GM19468 (cell line): ENCODE measurements at regions not wholly inside any gene's neighbourhood (a gene's known extent, or its start where the extent isn't known, plus 50 kb on each side); places are given as distances from the start of the nearest gene placed in this dataset.
A peak's percentile ranks its signal among the peaks of the same experiment; 100 is the strongest.

Experiments used
- ATAC-seq: cut with Tn5 transposase; IDR thresholded peaks from one replicate; pipeline ENCODE4 v1.9.1; 2021; ENCODE audit warnings: mild to moderate bottlenecking, moderate library complexity, moderate number of reproducible peaks; ENCODE audit not compliant: unreplicated experiment; ENCODE audit errors: extremely low read depth

- no peak for ATAC-seq
Measured at GRCh38 chr5:155934964-155935363, 392.0 kb upstream of the SGCD start.

DNA sequence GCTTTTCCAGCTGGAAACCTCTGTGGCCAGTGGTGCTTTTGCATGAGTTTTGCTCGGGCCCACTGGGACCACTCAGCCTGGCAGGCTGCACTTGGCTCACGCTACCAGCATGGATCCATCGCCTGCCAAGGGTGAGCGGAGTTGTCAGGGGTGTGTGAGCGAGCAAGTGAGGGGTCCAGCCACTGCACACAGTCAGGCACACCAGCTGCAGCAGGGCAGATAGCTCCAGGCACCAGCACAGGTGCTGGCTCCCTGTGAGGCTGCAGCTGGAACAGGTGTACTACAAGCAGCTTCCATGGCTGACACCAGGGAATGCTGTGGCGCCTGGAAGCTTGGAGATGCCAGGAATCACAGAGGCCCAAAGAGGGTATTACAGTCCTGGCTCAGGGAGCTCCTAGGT, 391.2 kb upstream of the SGCD start:
- ATAC-seq, result no peak

DNA sequence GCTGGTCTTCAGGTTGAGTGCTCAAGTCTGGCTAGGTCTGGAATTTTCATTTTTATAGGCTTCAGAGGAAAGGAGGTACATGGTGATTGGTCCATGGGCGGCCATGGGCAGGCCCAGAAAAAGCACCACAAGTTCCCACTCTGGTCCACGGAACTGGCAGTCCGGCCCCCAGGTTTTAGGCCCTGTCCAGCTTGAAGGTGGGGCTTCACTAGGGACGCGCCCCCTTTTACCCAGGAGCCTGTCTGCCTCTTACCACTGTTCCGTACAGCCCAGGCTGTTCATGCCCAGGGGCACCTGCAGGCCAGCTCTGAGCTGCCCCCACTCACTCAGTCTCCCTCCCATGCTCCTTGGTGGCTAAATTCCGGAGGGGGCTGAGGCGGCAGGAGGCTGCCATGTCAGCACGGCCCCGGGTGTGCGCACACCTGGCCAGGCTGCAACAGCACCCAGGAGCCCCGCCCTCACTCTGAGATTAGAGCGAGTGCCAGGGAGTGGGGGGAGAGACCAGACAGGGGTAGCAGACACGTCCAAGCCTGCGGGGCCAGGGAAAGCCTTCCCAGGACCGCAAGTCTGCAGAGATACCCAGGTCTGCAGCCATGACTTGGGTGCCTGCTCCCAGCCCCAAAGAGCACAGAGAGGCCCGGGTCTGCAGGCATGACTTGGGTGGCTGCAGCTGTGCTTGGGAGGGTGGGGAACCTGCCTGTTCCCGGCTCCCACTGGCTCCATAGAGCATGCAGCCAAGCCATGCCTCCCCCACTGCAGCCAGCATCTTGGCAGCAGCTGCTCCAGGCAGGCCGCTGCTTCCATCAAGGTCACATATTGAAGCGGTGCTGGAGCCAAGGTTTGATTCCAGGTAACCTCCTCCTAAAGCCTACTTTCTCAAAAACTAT, 390.2 kb upstream of the SGCD start:
- ATAC-seq, result no peak

GRCh38 chr5:155938051-155938450, 388.9 kb upstream of the SGCD start:
- no peak for ATAC-seq

DNA sequence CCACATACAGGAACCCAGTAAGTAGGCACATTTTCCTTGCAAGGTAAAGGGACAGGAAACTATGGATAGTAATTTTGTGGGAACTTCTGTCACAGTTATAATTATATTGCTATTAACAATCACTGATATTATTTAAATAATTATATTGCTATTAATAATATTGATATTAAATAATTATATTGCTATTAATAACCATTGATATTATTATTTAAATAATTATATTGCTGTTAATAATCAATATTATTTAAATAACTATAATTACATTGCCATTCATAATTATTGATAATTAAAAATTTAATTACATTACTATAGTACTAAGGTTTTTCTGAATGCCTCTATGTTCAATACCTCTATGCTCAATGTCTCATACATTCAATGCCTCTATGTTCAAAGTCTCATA, 385.6 kb upstream of the SGCD start:
- ATAC-seq, result no peak

GRCh38 chr5:155943516-155944407, 383.2 kb upstream of the SGCD start:
- peak; percentile 73 for ATAC-seq

DNA sequence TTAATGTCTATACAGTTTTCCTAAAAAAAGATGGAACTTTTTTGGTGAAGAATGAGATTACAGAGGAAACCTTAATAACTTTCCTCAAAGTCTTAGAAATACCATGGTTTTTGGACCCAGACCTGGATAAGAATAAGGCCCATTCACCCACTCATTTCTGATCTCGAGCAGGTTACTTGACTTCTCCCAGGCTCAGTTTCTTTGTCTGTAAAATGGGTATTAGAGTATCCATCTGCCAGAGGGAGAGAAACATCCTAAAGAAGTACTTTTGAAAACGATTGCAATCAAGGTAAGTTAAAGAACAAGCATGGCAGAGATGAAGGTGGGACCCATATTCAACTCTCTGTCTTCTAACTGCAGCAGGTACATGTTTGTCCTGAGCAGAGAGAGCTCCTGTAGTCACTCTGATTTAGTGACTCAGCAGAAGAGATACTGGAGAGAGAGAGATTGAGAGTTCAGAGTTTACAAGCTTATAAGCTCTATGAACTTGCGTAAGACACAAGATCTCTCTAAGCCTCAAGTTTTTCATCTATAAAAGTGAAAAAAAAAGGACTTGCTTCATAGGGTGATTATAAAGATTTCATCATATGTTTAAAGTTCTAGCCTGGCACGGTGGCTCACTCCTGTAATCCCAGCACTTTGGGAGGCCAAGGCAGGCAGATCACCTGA, 379.4 kb upstream of the SGCD start:
- no peak for ATAC-seq

GRCh38 chr5:155948576-155948975, 378.4 kb upstream of the SGCD start:
- ATAC-seq, result no peak

DNA sequence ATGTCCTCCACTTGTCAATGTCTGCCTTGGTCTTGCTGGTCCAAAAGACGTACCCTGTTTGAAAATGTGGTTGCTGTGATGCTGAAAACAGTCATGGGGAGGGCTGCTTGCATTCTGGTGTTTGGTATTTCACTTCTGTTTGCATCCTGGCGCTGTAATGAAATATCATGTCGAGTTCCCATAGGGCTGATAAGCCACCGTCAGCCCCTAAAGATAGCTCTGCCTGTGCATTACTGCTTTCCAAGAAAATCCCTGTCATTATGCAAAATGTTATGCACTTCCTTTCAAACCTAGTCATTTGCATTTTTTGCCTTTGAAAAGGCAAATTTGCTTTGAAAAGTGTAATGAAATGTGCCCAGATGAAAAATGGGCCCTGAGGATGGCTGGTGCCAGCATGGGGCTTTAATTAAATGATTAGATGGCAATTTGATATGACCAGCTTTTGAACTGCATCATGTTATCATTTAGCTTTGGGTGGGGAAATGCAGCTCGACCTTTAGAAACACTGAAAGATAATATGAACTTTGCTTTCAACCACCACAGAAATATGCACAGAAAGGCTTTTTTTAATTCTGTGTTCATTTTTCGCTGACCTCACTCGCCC, 374.4 kb upstream of the SGCD start:
- no peak for ATAC-seq

GRCh38 chr5:155953335-155953734, 373.6 kb upstream of the SGCD start:
- no peak for ATAC-seq

DNA sequence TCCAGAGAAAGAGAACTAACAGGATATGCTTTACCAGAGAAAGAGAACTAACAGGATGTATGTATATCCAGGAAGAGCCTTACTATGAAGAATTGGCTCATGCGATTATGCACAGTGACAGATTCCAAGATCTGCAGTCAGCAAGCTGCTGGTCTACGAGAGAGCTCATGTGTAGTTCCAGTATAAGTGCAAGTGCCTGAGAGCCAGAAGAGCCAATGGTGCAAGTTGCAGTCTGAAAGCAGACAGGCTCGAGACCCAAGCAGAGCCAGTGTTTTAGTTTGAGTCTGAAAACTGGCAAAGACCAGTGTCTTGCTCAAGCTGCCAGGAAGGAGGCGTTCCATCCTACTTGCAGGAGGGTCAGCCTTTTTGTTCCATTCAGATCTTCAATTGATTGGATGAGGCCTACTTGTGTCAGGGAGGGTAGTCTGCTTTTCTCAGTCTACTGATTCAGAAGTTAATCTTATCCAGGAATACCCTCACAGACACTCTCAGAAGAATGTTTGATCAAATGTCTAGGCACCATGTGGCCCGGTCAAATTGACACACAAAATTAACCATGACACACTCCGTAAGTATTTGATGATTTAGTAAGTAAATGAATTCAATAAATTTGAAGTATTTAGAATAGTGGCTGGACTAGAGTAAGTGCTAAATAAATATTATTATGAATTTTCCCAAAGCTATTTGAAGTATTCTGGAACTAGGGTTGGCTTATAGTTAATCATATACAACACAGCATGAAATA, 372.1 kb upstream of the SGCD start:
- ATAC-seq, result no peak

DNA sequence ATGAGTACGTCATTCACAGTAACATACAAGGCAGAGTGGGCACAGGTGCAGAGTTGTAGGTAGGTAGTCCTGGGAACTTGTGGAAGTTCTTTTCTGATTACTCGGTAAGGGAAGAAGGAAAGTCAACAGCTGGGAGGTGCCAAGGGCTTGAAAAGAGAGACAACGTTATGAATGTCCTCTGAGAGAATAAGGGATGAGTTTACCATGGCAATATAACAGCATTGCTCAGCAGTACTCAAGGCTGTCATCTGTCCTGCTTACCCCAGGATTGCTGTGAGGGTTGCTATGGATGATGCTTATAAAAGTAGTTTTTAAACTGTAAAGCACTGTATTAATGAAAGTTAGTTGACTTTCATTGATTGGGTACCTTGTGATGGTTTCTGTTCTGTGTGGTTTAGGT, 369.1 kb upstream of the SGCD start:
- no peak for ATAC-seq

DNA sequence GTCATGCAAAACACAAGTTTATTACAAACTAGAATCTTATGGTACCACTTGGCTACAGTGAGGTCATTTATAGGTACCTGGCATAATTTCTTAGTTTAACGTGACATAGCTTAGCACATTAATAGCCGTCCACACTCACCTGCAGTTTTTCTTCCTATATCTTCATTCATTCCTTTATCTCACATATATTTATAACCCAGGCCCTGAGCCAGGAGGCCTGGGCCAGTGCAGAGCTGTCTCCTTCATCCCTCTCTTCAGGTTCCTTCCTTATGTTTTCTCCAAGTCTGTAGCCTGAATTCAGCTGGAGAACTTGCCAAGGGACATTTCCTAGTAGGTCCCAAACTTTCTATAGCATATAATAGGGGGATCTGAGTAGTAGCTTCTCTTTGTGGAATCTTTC, 367.9 kb upstream of the SGCD start:
- no peak for ATAC-seq

DNA sequence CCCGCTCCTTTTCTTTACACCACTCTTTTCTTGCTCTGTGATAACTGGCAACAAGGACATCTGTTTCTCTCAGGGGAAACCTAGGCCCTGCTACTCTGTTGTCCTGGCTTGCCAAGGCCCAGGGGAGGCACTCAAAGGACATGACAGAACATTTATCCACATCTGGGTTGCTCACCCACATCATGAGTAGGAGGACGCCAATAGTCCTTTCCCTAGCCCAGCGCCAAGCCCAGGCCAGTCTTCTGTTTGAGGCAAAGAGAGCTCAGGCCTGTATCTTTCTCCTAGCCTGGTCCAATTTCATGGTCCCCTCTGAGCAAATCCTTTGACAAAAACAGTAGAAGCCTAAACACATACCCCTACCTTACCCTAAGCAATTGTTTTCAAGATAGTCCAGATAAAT, 366.8 kb upstream of the SGCD start:
- no peak for ATAC-seq

DNA sequence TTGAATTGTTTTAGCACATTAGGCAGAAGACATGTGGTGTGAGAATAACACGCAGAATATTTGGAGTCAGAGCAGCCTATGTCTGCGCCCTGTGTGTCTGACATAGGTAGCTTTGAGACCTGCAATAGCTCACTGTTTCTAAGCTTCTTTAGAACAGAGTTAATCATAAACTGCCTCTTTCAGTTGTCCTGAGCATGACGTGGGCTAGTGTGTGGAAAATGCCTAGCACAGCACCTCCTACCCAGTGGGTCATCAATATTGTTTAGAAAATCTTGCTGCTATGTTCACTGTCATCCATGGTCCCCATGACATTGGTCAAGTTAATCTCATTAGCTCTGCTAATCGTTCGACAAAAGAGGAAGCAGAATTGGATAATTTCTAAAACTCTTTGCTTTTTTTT, 357.4 kb upstream of the SGCD start:
- ATAC-seq, result no peak

GRCh38 chr5:155974369-155974768, 352.6 kb upstream of the SGCD start:
- ATAC-seq, result no peak

DNA sequence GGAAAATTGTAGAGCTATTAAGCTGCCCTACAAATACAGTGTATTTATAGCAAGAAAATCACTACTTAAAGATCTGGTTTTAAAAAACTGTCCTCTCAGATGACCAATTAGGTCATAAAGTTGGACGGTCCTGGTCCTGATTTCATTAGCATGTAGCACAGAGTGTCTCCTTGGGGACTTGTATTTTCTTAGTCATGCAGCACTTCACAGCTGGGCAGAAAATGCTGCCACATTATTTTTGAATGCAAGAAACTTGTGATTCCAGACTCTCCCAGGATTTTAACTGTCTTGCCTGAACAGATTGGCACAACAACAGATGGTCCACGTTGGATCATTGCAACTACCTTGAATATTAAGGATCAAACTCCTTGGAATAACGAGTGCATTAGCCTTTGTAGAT, 348.1 kb upstream of the SGCD start:
- no peak for ATAC-seq

- no peak for ATAC-seq
Measured at GRCh38 chr5:155982354-155982753, 344.6 kb upstream of the SGCD start.

- ATAC-seq, result no peak
Measured at GRCh38 chr5:155983954-155984353, 343.0 kb upstream of the SGCD start.
